NCI-H1694 (cell line): ENCODE measurements at regions not wholly inside any gene's neighbourhood (a gene's known extent, or its start where the extent isn't known, plus 50 kb on each side); places are given as distances from the start of the nearest gene placed in this dataset.

Source experiments
- DNase-seq: peaks from one replicate; lab custom pipeline; 2025; lab: John Stamatoyannopoulos, UW

- DNase-seq, result no peak
These were observed 209.4 kb downstream of the DTWD2 start for GRCh38 chr5:118778941-118779340.

GRCh38 chr5:118777189-118777736 lies 211.1 kb downstream of the DTWD2 start:
- no peak for DNase-seq

DNA sequence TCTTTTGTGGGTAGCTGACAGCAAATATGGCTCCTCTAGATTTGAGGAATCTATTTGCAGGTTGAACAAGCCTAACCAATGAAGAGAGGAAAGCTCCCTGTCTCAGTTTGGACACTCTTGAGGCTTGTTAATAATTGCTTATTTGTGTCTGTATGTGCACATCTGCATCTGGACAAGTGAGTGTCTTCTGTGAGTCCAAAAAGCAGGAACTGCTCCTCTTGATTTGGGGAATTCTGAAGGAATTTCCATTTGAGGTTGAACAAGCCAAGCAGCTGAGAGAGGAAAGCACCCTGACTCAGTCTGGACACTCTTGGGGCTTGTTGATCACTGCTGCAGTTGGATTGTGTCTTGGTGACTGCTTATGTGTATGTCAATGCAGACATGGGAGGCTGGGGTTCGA lies 211.6 kb downstream of the DTWD2 start:
- no peak for DNase-seq

DNA sequence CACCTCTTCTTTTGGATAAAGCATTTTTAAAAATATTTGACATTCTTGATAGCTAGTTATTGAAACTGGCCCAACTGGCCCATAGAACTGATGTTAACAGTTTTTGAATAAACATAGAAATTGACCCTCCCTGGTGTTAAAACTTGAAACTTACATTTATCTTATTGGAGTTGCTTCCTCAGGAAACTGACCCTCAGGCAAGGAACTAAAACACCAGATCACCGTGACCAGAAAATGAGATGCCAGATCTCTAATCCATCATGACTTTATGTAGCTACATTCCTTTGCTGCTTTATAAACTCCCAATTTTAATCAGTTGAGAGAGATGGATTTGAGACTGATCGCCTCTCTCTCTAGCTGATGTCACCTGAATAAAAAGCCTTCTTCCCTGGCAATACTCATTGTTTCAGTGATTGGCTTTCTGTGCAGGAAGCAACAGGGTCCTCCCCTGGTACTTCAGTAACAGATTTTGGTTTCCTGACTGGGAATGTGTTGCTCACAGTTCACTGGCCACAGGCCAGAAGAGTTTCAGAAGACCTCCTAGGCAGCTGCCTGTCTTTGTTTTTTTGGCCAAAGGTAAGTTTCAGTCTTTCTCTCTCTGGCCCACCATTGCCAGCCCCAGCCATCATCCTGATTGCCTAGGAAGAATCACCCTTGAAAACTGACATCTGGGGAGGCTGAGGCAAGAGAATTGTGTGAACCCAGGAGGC lies 212.4 kb downstream of the DTWD2 start:
- no peak for DNase-seq

GRCh38 chr5:118768607-118769175 lies 219.7 kb downstream of the DTWD2 start:
- no peak for DNase-seq

DNA sequence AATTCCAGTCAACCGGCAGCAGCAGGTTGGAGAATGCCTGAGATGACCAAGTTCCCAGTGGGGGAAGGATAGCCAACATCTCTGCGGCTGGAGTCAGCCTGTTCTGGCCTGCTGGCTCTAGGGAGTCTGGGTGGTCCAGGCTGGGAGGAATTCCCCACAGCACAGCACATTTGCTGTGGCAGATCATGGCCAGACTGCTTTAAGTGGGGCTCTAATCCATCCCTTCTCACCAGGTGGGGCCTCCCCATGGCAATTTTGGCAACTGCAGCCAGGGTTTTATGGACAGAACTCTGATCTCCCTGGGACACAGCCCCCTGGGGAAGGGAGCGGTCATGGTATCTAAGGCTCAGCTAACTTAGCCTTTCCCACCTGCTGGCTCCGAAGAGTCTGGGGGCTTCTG lies 226.1 kb downstream of the DTWD2 start:
- no peak for DNase-seq

DNA sequence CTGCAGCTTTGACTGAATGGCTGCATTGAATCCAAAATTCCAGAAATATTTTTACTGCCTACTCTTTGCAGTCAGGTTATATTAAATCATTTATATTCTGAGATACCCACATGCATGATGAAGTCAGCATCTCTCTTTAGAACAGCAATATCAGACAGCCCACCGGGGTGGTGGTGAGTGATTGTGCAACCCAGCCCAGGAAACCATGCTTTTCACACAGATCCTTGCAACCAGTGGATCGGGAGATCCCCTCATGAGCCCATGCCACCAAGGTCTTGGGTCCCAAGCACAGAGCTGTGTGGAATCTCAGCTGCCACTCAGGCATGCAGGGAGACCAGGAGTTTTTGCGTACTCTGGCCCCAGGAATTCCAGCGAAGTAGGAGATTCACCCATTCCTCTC lies 226.5 kb downstream of the DTWD2 start:
- DNase-seq, result no peak

DNA sequence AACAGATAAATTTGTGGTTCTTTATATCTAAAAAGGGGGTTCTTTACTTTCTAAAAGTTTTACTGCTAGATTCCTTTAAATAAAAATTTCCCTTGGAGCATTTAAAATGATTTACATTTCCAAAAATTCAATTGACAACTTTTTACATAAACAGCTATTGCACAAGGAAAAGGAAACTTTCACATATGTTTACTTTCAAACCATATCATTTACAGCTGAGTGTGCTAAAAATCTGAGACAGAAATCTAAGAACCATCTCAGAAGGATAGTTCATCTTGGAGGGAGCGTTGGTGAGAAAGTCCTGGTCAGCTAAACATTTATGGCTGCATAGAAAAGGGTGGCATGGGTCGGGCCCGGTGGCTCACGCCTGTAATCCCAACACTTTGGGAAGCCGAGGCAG lies 235.4 kb downstream of the DTWD2 start:
- no peak for DNase-seq

DNA sequence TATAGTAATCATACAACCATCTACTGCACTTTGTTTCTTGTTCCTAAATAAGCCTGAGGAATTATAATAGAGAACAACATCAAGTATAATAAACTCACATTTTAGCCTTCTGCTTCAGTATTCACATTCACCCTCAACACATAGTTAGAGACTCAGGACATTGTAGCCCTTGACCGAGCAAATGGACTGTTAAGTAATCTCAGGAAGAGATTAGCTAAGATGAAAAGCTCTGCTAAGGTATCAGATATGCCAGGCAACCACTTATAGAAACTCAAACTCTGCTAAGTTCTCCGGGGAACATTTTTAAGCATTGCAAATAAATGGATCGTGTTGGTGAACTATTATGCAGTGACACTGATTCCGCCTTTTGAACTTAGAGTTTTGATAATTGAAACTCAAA lies 252.0 kb downstream of the DTWD2 start:
- no peak for DNase-seq

- no peak for DNase-seq
These were observed 255.0 kb downstream of the DTWD2 start for GRCh38 chr5:118733394-118733793.

DNA sequence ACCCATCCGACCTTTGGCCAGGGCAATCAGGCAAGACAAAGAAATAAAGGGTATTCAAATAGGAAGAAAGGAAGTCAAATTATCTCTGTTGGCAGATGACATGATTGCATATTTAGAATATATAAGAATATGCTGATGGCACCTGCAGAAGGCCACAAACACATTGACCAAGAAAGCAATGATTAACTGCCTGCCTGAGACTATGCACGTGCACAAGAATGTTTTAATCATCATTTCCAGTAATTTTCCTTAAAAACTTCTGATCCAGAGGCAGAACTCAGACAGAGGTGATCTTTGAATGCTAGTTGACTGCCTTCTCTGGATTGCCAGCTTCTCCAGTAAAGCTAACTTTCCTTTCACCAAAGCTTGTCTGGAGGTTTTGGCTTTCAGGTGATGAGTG lies 260.2 kb downstream of the DTWD2 start:
- no peak for DNase-seq

GRCh38 chr5:118726891-118727290 lies 261.5 kb downstream of the DTWD2 start:
- DNase-seq, result no peak

DNA sequence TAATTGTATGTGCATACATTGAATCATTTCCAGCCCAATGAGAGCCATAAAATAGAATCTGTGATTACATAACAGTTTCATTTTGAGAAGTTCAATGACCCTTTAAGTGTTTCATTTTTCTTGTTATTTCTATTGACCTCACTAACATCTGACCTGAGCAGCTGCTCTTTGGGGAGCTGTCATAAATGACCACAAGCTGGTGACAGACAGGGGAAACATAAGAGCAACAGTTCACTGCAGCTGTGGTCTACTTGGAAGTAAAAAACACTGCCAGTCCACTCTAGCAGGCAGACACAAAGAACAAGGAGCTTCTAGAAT lies 265.4 kb downstream of the DTWD2 start:
- DNase-seq, result no peak

- DNase-seq, result no peak
These were observed 266.0 kb downstream of the DTWD2 start for GRCh38 chr5:118722122-118723020.

DNA sequence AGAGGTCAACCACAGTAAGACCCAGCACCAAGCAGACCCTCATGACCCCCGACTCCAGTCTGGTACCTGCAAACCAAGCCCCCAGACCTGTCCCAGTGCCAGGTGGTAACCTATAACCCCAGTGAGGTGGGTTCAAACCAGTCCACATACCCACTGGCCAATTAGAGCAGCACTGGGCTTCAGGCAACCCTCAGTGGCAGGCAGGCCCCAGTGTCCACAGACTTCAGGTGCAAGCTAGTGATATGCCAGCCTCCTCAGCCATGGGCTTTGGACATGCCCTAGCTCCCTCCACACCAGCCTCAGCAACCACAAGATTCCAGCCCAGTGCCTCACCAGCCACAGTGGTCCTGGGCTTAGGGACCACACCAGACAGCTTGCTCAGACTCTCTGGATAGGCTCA lies 276.6 kb downstream of the DTWD2 start:
- no peak for DNase-seq

DNA sequence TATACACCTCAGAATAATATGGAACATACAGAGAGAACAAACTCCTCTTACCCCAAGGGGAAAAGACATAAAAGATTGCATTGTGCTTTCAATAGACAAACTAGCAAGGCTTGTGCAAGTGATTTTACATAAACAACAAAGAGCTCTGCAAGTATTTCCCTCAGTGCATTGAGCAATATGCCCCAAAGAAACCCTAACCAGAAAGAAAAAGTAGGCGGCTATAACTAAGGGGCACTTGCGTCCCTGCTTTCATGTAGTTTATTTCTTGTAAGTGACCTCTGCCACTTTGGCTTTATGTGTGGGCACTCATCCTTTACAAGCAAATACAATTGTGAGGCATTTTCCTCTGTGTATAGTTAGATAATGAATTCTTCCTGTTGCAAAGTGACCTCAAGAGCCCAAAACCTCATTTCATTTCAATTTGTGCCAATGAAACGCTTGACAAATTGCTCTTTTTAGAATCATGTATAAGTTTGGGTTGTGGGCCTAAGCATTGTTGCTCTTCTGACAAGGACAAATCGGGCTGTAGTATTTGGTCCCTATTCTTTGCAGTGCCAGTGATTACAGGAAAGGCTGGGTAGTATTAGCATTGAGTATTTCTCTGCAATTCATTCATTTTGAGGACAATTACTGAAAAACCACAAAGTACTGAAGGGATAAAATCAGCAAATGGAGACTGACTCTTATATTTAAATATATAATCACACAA lies 282.2 kb downstream of the DTWD2 start:
- no peak for DNase-seq

GRCh38 chr5:118703241-118703640 lies 285.1 kb downstream of the DTWD2 start:
- DNase-seq, result no peak

DNA sequence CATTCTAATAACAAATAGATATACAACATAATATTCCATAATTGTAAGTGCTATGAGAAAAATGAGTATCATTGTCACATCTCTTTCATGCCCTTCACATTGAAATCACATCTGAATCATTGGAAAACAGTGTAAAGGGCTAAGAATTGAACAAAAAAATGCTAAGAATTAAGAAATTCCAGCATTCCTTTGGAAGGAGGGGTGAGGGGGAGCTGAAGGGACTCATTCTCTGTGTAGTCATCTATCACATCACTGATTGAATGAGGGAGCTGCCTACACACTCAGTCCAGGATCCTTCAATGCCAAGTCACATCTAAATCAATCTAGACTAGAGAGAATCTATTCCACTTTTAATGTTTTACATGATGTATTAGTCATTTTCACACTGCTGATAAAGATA lies 286.6 kb downstream of the DTWD2 start:
- no peak for DNase-seq

GRCh38 chr5:118700510-118700909 lies 287.8 kb downstream of the DTWD2 start:
- DNase-seq, result no peak

- no peak for DNase-seq
These were observed 289.6 kb downstream of the DTWD2 start for GRCh38 chr5:118698774-118699173.

GRCh38 chr5:118696076-118696475 lies 292.3 kb downstream of the DTWD2 start:
- DNase-seq, result no peak

DNA sequence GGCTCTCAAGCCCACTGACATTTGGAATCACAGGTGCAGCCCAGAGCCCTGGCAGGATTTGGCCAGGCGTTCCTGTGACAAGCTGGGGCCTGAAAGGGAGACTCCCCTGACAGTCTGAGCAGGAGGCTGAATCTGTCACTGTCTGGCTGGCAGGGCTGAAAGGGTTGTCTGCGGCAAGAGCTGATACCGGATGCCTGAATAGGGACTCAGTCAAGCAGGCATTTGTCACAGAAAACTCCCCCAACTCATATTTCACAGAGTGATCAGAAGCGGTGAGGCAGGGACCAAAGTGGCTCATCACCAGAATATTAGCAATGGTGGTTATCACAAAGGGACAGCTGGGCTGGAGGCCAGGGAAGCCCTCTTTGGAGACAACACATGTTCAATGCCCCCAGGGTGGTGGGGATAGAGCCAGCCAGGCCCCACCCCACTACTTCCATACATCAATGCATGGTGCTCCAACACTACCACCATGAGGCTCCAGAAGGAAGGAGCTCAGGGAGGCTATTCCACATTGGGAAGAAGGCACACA lies 295.5 kb downstream of the DTWD2 start:
- peak; percentile 92 for DNase-seq
